ENCODE measurements at regions not wholly inside any gene's neighbourhood (a gene's known extent, or its start where the extent isn't known, plus 50 kb on each side); places are given as distances from the start of the nearest gene placed in this dataset.
"Not testable (repeated sequence)": the region's sequence is repeated elsewhere in the genome, so short reads cannot be mapped to it uniquely, and the experiment has no call there.

DNA sequence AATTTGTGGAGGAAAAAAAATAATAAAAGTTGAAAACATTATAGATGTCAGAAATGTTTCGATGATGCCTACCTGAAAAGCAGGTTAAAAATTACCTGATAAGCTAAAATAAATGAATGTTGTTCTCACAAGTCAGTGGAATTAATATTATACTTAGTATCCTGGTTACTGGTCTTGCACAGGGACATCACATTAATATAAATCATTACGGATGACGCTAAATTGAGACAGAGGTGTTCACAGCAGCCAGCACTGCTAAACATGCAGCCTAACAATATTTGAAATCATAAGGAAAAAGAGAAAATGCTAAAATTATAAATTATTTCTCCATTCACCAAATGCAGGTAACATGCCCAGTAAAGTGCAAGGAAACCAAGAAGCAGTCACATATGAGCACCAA, 1130.0 kb downstream of the STPG2 start:
- DNase-seq, result no peak

DNA sequence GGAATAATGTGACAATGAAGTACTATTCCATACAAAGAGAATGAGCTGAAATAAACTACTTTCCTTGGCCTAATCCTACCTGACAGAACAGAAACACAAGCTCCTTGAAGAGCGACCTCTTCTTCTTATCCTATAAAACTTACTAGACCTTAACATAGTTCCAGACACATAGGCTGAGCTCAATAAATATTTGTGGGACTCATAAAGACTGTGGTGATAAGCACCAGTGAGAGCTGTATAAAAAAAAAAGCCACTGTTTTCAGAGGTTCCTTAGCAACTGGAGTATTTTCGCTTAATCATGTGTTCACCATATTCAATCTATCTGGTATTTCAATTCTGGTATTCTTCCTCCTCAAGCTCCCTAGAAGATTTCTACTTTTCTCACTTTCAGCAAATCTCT, 1129.6 kb downstream of the STPG2 start:
- DNase-seq, result no peak

DNA sequence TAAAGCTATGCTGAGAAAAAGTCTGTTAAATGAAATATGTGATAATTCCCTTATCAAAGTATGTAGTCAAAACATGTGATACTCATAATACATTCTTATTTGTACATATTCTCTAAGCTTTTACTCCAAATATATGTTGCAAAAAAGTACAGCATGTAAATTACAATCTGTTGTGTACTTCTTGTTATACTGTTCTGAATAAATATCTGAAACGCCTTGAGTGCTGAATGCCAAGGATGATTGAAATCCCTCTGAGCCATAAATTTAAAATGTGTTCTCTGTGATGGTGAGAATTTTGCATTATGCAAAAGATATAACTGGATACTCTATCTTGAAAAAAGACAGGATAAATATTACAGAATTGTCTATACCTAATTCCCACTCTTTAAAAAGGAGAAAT, 1128.0 kb downstream of the STPG2 start:
- DNase-seq, result no peak

DNA sequence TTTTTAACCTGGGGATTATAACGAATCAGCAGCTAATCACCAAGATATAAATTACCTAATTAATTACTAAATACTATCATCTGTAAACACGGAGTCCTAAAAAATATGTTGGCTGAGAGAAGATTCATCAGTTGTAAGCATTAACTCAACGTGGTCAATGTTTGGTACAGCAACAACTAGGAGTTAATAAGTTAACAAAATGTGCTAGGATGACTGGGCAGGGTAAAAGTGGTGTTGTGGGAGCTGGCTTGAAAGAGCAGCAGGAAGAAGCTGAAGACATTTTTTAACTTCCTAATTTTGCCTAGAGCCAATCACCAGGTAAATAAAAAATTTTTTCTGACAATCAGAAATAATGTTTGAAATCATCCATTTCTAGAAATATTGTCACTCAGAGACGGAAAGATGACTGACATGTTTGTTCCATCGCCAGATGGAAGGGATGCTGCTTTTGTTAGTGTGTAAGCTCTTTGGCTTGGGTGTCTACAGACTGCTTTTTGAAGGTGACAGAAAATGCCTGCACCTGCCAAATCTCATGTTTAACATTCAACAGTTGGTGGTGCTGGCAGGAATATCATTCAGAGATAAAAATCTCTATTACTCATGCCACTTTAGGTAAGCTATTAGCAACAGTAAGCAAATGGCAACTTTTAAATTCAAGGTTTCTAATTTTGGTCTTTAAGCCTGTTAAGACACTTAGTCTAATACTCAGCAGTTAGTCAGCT, 1126.9 kb downstream of the STPG2 start:
- no peak for DNase-seq

DNA sequence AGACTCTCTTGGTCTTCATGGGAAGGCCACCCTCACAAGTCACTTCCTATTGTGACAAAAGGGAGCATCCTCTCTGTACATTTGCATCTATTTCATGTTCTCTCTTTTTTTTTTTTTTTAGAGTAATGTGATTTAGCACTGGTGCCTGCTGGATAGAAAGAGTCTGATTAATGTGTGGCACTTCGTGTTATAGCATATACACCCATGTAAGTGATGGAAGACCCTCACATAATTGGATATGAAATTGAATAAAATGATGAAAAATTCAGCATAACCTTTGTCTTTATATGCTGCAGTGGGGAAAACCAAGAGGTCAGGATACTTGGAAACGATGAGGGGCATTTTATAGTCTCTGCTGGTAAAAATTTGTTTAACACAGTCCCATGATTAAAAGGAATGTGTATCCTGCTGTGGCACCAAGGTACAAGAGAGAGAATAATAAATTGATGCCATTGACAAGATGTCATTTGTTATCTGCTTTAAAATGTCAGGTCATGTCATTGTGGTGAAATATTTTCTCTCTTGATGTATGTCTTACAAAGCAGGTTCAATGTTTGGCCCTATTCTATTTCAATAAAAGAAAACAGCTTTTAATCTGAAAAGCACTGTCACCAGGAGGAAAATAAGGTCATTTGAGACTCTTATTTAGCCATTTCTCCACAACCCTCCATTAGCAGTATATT, 1115.4 kb downstream of the STPG2 start:
- DNase-seq, result no peak

DNA sequence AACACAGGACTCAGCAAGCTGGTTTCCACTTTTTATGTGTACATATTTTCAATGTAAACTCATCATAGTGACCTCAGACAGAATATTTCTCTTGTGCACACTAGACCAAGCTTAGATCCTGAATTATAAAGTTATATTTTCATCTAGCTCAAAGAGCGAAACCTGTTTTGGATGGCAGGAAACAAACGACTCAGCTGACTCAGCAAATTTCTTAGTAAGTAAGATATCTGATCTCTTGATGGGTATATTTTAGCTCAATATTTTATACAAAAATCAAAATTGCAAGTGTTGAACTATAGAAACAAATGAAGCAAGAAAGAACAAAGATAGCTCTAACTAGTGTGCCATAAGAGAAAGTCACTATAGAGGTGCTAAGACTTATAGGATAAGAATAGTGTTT, 1114.5 kb downstream of the STPG2 start:
- no peak for DNase-seq

DNA sequence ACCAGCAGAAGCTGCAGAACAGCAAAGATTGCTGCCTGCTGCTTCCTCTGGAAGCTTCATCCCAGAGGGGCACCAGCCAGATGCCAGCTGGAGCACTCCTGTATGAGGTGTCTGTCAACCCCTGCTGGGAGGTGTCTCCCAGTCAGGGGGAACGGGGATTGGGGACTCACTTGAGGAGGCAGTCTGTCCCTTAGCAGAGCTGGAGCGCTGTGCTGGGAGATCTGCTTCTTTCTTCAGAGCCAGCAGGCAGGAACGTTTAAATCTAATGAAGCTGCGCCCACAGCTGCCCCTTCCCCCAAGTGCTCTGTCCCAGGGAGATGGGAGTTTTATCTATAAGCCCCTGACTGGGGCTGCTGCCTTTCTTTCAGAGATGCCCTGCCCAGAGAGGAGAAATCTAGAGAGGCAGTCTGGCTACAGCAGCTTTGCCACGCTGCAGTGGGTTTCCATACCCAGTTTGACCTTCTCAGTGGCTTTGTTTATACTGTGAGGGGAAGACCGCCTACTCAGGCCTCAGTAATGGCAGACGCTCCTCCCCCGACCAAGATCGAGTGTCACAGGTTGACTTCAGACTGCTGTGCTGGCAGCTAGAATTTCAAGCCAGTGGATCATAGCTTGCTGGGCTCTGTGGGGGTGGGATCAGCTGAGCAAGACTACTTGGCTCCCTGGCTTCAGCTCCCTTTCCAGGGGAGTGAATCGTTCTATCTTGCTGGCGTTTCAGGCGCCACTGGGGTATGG, 1105.7 kb downstream of the STPG2 start:
- DNase-seq, result not testable (repeated sequence)

DNA sequence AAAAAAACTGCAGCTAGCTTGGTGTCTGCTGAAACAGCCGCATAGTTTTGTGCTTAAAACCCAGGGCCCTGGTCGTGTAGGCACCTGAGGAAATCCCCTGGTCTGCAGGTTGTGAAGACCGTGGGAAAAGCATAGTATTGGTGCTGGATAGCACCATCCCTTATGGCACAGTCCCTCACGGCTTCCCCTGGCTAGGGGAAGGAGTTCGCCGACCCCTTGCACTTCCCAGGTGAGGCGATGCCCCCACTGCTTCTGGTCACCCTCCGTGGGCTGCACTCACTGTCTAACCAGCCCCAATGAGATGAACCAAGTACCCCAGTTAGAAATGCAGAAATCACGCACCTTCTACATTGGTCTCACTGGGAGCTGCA, 1105.1 kb downstream of the STPG2 start:
- no peak for DNase-seq

DNA sequence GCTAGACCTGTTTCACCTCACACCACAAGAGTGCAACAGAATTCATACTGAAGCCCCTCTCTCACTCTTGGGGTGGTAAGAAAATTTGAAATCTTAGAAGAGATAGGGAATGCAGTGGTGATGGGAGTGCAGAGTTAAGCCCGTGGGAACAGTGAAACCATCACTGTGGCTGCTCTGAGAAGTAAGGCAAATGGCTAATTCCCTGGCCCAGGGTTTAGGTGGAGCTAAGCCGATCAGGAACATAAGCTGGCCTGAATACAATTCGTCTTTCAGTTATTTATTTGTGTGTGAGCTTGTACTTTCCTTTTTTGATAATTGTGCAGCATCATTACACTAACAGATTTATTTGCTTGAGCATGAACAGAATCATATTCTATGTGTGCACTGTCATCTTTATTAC, 1070.6 kb downstream of the STPG2 start:
- no peak for DNase-seq

DNA sequence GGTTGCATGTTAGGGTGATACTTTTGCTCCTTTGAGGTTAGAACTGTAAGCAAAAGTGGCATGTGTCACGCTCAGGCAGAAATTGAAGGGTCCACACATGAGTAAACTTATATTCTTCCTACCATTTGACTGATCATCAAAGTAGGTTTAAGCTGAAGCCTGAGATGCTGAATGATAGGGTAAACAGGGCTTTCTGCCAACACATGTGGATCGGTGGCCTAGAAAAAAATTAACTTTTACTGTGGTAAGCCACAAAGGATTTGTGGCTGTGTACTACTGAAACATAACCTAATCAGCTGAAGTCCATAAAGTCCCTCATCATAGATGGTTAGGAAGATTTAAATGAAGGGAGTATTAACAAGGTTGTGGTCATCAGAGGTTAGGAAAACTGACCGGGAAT, 1070.1 kb downstream of the STPG2 start:
- DNase-seq, result no peak

DNA sequence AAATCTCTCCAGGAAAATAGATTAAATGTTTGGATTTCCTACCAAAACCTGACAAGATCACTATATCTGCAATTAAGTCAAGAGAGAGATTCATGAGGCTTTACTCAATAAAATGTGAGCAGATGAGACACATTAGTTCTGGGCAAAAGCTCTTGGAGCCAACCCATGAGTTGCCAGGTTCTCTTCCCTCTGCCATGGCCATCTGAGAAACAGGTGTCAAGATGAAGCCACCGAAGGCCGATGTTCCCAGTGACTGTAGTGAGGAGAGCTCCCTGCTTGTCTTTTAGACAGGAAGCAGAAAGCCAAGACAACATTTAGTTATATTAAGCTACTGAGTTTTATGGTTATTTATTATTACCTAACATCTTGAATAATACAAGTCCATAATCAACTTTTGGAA, 1068.7 kb downstream of the STPG2 start:
- DNase-seq, result no peak

DNA sequence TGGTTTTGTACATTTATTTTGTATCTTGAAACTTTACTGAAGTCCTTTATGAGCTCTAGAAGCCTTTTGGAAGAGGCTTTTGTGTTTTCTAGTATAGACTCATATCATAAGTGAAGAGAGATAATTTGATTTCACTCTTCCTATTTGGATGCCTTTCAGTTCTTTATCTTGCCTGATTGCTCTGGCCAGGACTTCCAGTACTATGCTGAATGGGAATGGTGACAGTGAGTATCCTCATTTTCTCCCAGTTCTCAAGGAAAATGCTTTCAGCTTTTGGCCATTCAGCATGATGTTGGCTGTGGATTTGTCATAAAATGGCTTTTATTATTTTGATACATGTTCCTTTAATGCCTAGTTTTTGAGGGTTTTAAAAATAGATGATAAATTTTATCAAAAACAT, 1061.3 kb downstream of the STPG2 start:
- DNase-seq, result no peak

DNA sequence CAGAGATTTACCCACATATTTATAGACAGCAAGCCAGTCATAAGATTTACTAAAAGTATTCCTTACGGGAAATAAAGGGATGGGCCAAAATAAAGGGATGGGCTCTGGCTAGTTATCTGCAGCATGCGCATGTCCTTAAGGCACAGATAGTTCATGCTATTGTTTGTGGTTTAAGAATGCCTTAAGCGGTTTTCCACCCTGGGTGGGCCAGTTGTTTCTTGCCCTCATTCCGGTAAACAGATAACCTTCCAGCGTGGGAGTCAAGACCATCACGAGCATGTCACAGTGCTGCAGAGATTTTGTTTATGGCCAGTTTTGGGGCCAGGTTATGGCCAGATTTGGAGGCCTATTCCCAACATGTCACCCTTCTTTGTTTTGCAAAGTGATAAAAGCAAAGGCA, 1046.2 kb downstream of the STPG2 start:
- DNase-seq, result not testable (repeated sequence)

DNA sequence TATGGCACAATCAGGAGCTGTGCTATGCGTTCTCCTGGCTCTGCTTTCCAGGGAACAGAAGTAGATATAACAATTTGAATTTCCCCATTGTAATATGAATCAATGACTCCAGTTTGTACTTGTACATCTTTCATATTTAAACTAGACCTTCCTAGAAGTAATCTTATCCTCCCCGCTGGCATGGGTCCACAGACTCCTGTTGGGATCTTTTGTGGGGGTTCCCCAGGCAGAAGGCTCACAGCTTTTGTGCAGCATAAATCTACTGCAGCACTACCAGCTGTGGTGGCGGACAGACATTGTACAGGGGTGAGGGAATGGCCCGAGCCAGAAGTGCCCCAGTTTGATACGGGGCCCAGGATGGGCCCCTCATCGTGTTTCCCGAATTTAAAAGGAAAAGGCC, 1042.1 kb downstream of the STPG2 start:
- not testable (repeated sequence) for DNase-seq

DNA sequence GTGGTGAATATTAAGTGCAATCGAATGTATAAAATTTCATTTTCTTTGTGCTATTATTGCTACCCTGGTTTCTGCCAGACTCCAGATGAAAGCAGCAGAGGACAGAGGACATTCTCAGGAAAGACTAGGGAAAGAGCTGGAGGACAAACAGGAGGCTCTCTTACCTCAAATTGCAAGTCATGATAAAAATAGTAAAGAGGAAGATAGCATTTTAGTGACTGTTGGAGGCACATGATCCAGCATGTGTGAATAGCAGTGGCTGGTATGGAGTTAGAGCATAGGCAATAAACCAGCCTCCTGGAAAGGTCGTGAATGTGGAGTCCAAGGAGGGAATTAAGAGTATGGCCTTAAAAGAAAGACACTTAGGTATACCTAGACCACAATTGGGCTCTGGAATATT, 1040.0 kb downstream of the STPG2 start:
- DNase-seq, result no peak

DNA sequence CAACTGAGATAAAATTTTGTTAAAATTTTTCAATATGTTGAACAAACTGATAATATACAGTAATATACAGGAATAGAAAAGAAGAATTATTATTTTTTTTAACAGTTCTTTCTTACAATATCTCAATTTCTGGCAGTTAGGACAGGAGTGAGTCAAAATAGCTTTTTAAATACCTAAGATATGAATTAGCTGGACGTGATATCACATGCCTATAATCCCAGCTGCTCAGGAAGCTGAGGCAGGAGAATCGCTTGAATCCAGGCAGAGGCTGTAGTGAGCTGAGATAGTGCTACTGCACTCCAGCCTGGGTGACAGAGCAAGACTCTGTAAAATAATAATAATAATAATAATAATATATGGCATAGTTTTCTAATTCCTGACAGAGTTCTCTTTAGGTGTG, 1039.3 kb downstream of the STPG2 start:
- no peak for DNase-seq

DNA sequence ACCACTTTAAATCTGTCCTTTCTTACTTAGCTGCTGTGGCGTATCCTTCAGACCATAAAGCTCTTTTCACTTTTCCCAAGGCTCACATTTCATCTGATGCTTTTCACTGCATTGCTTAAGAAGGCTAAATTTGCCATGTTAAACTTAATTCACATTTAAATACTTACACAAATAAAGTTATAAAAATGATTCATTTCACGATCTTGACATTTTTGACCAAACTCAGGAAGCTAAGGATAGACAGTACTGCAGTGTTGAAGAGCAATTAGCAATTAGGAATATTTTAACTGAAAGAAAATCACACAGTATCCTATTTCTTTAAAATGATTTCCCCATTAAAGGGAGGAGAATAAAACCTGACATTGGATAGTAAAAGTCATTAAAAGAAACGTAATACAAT, 1038.6 kb downstream of the STPG2 start:
- DNase-seq, result no peak

DNA sequence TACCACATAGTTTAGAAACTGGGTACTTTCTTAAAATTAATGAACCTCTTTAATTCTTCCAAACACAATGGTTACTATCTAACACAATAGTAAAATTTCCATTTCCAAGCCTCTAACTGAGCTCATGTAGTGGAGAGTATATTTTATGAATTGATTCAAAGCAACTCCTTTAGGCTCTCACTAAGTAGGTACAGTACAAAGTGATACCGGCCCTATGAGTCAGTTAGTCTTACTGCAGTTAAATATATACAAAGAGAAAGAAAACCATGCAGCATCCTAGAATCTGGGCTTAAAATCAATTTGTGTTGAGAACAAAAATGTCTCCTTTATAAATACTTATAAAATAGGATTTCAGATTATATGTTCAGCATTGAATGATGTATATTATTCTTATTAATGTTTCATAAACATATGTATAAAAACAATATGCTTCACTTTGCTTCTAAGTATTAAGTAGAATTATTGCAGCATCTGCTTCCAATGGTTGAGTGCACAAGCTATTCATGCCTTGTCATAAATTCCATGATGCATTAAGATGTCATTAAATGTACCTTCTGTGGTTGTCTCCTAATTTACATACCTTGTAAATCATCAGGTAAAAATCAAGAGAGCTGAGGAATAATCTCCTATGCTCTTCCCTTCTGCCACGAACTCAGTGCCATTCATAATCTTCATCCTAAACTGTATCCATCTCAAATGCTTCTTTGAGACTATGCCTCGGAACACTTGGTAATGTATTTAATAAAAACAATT, 1037.8 kb downstream of the STPG2 start:
- DNase-seq, result no peak

DNA sequence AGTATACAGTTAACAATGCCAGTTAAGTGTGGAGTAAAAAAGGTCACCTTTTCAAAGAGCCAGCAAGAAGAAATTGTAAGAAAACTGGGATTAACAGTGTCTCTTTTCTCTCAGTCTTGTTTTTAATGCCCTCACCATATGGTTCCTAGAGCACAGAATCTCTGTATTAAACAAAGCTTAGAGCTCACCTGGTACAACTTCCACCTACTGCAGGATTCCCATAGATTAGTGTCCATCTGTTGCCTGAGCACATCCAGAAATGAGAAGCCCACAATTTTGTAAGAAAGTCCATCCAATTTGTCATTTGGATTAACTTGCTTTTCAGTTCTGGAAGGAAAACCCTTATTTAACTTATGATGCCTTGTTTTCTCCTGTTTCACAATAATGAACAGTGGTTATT, 1037.1 kb downstream of the STPG2 start:
- no peak for DNase-seq

DNA sequence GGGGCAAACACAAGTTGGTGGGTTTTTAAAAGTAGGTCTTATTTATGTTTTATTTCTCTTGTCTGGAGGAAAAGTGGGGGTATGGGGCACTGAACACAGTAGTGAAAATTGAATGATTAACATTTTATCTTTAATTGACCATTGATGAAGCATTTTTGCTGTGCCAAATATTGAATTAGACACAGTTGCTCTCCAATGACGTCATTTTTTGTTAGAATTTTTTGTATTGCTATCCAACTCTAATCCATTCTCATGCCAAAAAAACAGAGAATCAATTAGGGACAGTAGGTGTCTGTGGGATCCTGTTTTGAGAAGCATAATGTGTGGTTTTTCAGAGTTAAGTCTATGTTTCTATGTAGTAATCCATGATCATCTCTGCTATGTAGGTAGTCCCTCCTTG, 1032.8 kb downstream of the STPG2 start:
- no peak for DNase-seq

DNA sequence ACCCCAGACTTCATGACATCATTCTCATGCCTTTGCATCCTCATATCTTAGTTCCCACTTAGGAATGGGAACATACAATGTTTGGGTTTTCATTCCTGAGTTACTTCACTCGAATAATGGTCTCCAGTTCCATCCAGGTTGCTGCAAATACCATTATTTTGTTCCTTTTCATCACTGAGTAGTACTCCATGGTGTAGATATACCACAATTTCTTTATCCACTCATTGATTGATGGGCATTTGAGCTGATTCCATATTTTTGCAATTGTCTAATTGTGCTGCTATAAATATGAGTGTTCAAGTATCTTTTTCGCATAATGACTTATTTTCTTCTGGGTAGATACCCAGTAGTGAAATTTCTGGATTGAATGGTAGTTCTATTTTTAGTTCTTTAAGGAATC, 1026.8 kb downstream of the STPG2 start:
- no peak for DNase-seq

DNA sequence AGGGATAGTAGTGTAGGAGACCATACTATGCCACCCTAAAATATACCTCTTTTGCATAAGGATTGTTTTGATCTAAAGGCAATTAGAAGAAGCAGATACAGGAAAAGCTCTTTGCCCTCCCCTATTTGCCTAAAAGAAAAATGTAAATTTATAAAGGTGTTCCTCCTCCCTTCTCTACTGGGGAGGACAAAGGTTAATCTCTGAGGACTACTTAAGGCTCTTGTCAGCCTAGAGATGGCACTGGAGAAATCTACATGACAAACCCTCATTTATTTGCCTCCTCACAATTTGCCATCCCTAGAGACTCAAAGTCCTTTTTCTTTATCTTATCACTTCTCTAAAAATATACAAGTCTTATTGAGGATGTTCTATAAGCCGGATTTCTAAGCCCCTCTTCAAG, 1021.8 kb downstream of the STPG2 start:
- DNase-seq, result no peak

DNA sequence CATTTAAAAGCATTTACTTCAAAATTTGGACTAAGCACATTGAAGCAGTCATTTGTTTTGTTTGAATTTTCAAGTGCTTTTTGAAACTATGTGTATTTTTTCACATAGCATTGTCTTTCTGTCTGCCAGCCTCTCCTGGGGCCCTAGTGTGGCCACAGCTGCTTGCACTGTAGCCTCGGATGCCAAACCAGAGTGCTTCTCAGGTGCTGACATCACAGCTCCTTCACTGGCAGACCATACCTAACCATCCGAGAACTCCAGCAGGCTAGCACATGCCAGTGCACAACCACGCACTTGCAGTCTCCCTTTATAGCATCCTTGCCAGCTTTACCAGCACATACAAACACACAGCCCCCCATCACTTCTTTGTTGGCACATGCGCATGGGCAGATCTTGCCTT, 1019.7 kb downstream of the STPG2 start:
- DNase-seq, result no peak

DNA sequence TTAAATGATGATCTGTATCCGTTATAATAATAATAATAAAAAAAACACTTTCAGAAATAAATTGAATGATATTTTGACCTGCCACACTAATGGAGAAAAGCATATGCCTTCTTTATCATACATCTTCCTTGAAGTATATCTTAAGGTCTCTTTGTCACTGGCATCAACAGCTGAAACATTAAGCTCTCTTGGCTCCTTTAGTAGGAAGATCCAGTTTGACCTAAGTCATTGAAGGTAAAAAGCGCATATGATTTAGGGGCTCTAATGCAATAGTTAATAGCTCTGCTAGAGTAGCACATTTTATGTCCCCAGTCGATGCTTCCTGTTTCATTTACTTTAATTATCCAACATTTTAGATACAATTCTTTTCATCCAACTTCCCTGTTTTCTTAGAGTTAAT, 1010.8 kb downstream of the STPG2 start:
- DNase-seq, result no peak

All from NCI-H1417 treated with DMSO at 0.1 percent for 48 hours (cell line).